PC-3 (cell line): ENCODE measurements at regions not wholly inside any gene's neighbourhood (a gene's known extent, or its start where the extent isn't known, plus 50 kb on each side); places are given as distances from the start of the nearest gene placed in this dataset.

Source experiments
- ATAC-seq: fragments of 200-7000 bp; cut with Tn5 transposase; 2 replicates; pipeline ENCODE4 v1.9.1; 2020; ENCODE audit warnings: mild to moderate bottlenecking, moderate library complexity
- BruUV-seq: library from RNA; stranded (reverse); fragments of 400-500 nt; replicated peaks from 2 replicates; lab custom pipeline; 2021; lab: Mats Ljungman, UMichigan
- CTCF ChIA-PET: fragments of 300-600 bp; sonication (Branson Sonifier 250); formaldehyde crosslinking; loops from one replicate; lab custom pipeline; 2022; ENCODE audit warnings: antibody characterized with exemption; lab: Charles Lee
- POLR2A ChIA-PET: fragments of 300-600 bp; sonication (Branson Sonifier 250); formaldehyde crosslinking; loops from one replicate; lab custom pipeline; 2022; ENCODE audit warnings: antibody characterized with exemption; ENCODE audit not compliant: unreplicated experiment; lab: Charles Lee
- DNase-seq: peaks from one replicate; pipeline ENCODE4 v3.0.0-alpha.2; 2015
- H2AFZ ChIP-seq: fragments of 300-600 bp; sonication (generic); 2 replicates; pipeline ENCODE4 v1.6.0; 2016; ENCODE audit warnings: antibody characterized with exemption, low read length
- H3F3A ChIP-seq: fragments of 300-600 bp; sonication (generic); one replicate; pipeline ENCODE4 v1.6.0; 2017; ENCODE audit warnings: antibody characterized with exemption, low read length, control low read depth, mild to moderate bottlenecking; ENCODE audit not compliant: unreplicated experiment
- H3K27ac ChIP-seq: fragments of 300-600 bp; sonication (generic); 2 replicates; pipeline ENCODE4 v1.5.1; 2016; ENCODE audit warnings: mild to moderate bottlenecking, low read length
- H3K27me3 ChIP-seq: fragments of 300-600 bp; sonication (generic); 2 replicates; pipeline ENCODE4 v1.6.1; 2016; ENCODE audit warnings: low read length, mixed read lengths
- H3K36me3 ChIP-seq: fragments of 300-600 bp; sonication (generic); 2 replicates; pipeline ENCODE4 v1.6.1; 2016; ENCODE audit warnings: low read depth, mixed run types, low read length, mixed read lengths
- H3K4me1 ChIP-seq: fragments of 300-600 bp; sonication (generic); 2 replicates; pipeline ENCODE4 v1.5.1; 2016; ENCODE audit warnings: low read length; ENCODE audit not compliant: insufficient read depth
- H3K4me2 ChIP-seq: fragments of 300-600 bp; sonication (generic); 2 replicates; pipeline ENCODE4 v1.6.0; 2016; ENCODE audit warnings: low read length
- H3K4me3 ChIP-seq: fragments of 300-600 bp; sonication (generic); 2 replicates; pipeline ENCODE4 v1.5.1; 2016; ENCODE audit warnings: mild to moderate bottlenecking, low read length, mixed read lengths
- H3K79me2 ChIP-seq: fragments of 300-600 bp; sonication (generic); 2 replicates; pipeline ENCODE4 v1.6.1; 2017; ENCODE audit warnings: low read length, mixed read lengths
- H3K9ac ChIP-seq: fragments of 300-600 bp; sonication (generic); 2 replicates; pipeline ENCODE4 v1.6.0; 2016; ENCODE audit warnings: mild to moderate bottlenecking, low read length
- H3K9me2 ChIP-seq: fragments of 300-600 bp; sonication (generic); replicated peaks from 2 replicates; pipeline ENCODE4 v1.6.1; 2016; ENCODE audit warnings: mixed run types, low read length, mixed read lengths
- H3K9me3 ChIP-seq: fragments of 300-600 bp; sonication (generic); 2 replicates; pipeline ENCODE4 v1.6.1; 2016; ENCODE audit warnings: low read length, mixed read lengths
- H4K20me1 ChIP-seq: fragments of 300-600 bp; sonication (generic); 2 replicates; pipeline ENCODE4 v1.6.1; 2016; ENCODE audit warnings: low read length, mixed read lengths
- EZH2 ChIP-seq: fragments of 300-600 bp; sonication (generic); IDR thresholded peaks from one replicate; pipeline ENCODE4 v1.6.1; 2017; ENCODE audit warnings: antibody characterized with exemption, mild to moderate bottlenecking, low read length; ENCODE audit not compliant: unreplicated experiment
- EZH2phosphoT487 ChIP-seq: fragments of 300-600 bp; sonication (generic); IDR thresholded peaks from 2 replicates; pipeline ENCODE4 v1.6.1; 2018; ENCODE audit warnings: mild to moderate bottlenecking, antibody characterized with exemption, low read length, borderline replicate concordance
- intact Hi-C: fragments of 100-400 bp; cut with micrococcal nuclease; formaldehyde crosslinking; loops from 2 replicates; pipeline ENCODE4 v1.9.0; 2023
- TF ChIP-seq, protein P1 (sequence below): fragments of 300-600 bp; sonication (generic); conservative IDR thresholded peaks from 2 replicates; pipeline ENCODE4 v1.5.1; 2017; ENCODE audit warnings: antibody characterized with exemption, low read depth, mild to moderate bottlenecking, low read length

DNA sequence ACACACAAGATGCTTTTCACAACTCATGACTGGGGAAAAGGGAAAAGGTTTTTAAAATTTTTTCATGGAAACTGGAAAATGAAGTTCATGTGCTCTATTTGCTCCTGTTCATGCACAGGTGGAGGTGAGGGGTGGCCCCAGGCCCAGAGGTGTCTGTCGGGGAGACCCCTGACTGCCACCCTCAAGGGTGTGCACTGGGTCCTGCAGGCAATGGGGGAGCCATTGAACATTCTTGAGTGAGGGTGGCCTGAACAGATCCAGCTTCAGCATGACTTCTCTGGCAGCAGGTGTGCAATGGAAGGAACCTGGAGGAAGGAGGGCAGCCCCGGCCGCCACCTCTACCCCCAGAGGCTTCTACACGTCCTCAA lies 145.3 kb upstream of the IQSEC1 start:
- TF ChIP-seq, protein P1, sequence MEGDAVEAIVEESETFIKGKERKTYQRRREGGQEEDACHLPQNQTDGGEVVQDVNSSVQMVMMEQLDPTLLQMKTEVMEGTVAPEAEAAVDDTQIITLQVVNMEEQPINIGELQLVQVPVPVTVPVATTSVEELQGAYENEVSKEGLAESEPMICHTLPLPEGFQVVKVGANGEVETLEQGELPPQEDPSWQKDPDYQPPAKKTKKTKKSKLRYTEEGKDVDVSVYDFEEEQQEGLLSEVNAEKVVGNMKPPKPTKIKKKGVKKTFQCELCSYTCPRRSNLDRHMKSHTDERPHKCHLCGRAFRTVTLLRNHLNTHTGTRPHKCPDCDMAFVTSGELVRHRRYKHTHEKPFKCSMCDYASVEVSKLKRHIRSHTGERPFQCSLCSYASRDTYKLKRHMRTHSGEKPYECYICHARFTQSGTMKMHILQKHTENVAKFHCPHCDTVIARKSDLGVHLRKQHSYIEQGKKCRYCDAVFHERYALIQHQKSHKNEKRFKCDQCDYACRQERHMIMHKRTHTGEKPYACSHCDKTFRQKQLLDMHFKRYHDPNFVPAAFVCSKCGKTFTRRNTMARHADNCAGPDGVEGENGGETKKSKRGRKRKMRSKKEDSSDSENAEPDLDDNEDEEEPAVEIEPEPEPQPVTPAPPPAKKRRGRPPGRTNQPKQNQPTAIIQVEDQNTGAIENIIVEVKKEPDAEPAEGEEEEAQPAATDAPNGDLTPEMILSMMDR = no peak
- TF ChIP-seq EZH2phosphoT487 (no peak), EZH2 (no peak)
- Histone ChIP-seq H3K79me2 (peaks cover 32% of the 10 kb centered on the region), H3K27me3 (no peaks in the 10 kb centered on the region), H2AFZ (no peak overlapping the region), H3K4me3 (no peak overlapping the region), H3K27ac (peak overlapping the region; percentile 76), H3K9ac (0 out of 2 replicates have a peak overlapping the region, but pooled peaks have one; percentile 2), H3F3A (peaks cover 3% of the 10 kb centered on the region), H3K4me2 (peak overlapping the region; percentile 54), H3K9me3 (no peaks in the 10 kb centered on the region), H4K20me1 (no peaks in the 10 kb centered on the region), H3K9me2 (no peaks in the 10 kb centered on the region), H3K36me3 (no peaks in the 10 kb centered on the region), H3K4me1 (peaks cover 48% of the 10 kb centered on the region)
- BruUV-seq = no TSS peak
- ChIA-PET CTCF (interaction anchor here (0.6 to 1.5 kb wide), 3 partner anchors 11 to 126 kb away, joined by 3 to 9 read pairs (median 6); no protein-coding TSS in a partner anchor), POLR2A (interaction anchor here (0.5 to 1.1 kb wide), 2 partner anchors 21 to 126 kb away, joined by 3 to 4 read pairs; no protein-coding TSS in a partner anchor)
- ATAC-seq = no peak
- intact Hi-C loops = loop anchor here (1.0 to 5.0 kb wide), 3 partner anchors 24 to 112 kb away; no protein-coding TSS in a partner anchor
- no peak for DNase-seq

GRCh38 chr3:13217736-13218540 lies 144.7 kb upstream of the IQSEC1 start:
- H3F3A ChIP-seq = peaks cover 3% of the 10 kb centered on the region
- no peaks in the 10 kb centered on the region for H3K9me3 ChIP-seq
- DNase-seq (peak; percentile 97), ATAC-seq (peak; percentile 87)
- ChIA-PET CTCF (interaction anchor here (0.6 to 1.5 kb wide), 4 partner anchors 12 to 511 kb away, joined by 3 to 9 read pairs (median 4); no protein-coding TSS in a partner anchor), POLR2A (interaction anchor here (0.5 to 1.1 kb wide), 4 partner anchors 12 to 126 kb away, joined by 3 to 4 read pairs (median 3); no protein-coding TSS in a partner anchor)
- peak overlapping the region; percentile 76 for H3K27ac ChIP-seq
- no peaks in the 10 kb centered on the region for H3K9me2 ChIP-seq
- no peak overlapping the region for H3K4me3 ChIP-seq
- no peaks in the 10 kb centered on the region for H3K27me3 ChIP-seq
- H3K36me3 ChIP-seq = no peaks in the 10 kb centered on the region
- no peaks in the 10 kb centered on the region for H4K20me1 ChIP-seq
- H3K4me2 ChIP-seq = peak overlapping the region; percentile 54
- intact Hi-C loops = loop anchor here (1.0 to 5.0 kb wide), 3 partner anchors 23 to 112 kb away; no protein-coding TSS in a partner anchor
- peaks cover 32% of the 10 kb centered on the region for H3K79me2 ChIP-seq
- peaks cover 45% of the 10 kb centered on the region for H3K4me1 ChIP-seq
- TF ChIP-seq EZH2phosphoT487 = no peak
- TF ChIP-seq, protein P1 = no peak
- TF ChIP-seq EZH2 = no peak
- BruUV-seq = no TSS peak
- peak overlapping the region; percentile 15; the same call in 1 of the 2 replicates for H3K9ac ChIP-seq
- no peak overlapping the region for H2AFZ ChIP-seq
